GM19455 (cell line): ENCODE measurements at regions not wholly inside any gene's neighbourhood (a gene's known extent, or its start where the extent isn't known, plus 50 kb on each side); places are given as distances from the start of the nearest gene placed in this dataset.
"Not testable (repeated sequence)": the region's sequence is repeated elsewhere in the genome, so short reads cannot be mapped to it uniquely, and the experiment has no call there.

Experiments used
- ATAC-seq: cut with Tn5 transposase; IDR thresholded peaks from one replicate; pipeline ENCODE4 v1.9.1; 2021; ENCODE audit not compliant: unreplicated experiment

- no peak for ATAC-seq
Measured at GRCh38 chr12:93079271-93079670, 150.2 kb upstream of the EEA1 start.

- ATAC-seq, result no peak
Measured at GRCh38 chr12:93079976-93080375, 150.9 kb upstream of the EEA1 start.

- ATAC-seq, result no peak
Measured at GRCh38 chr12:93080452-93080851, 151.4 kb upstream of the EEA1 start.

- no peak for ATAC-seq
Measured at GRCh38 chr12:93080994-93081809, 152.1 kb upstream of the EEA1 start.

GRCh38 chr12:93081810-93082165 lies 152.7 kb upstream of the EEA1 start:
- ATAC-seq, result no peak

GRCh38 chr12:93085383-93086287 lies 156.5 kb upstream of the EEA1 start:
- ATAC-seq, result no peak

GRCh38 chr12:93086288-93086727 lies 157.2 kb upstream of the EEA1 start:
- no peak for ATAC-seq

GRCh38 chr12:93087840-93088610 lies 158.9 kb upstream of the EEA1 start:
- ATAC-seq, result no peak

- no peak for ATAC-seq
Measured at GRCh38 chr12:93089805-93090569, 160.9 kb upstream of the EEA1 start.

- no peak for ATAC-seq
Measured at GRCh38 chr12:93090731-93091172, 161.7 kb upstream of the EEA1 start.

- ATAC-seq, result no peak
Measured at GRCh38 chr12:93091886-93092648, 163.0 kb upstream of the EEA1 start.

GRCh38 chr12:93092649-93092945 lies 163.5 kb upstream of the EEA1 start:
- no peak for ATAC-seq

GRCh38 chr12:93093243-93093642 lies 164.1 kb upstream of the EEA1 start:
- no peak for ATAC-seq

GRCh38 chr12:93094222-93094621 lies 165.1 kb upstream of the EEA1 start:
- not testable (repeated sequence) for ATAC-seq

GRCh38 chr12:93094988-93095737 lies 166.1 kb upstream of the EEA1 start:
- peak; percentile 84 for ATAC-seq

- ATAC-seq, result no peak
Measured at GRCh38 chr12:93097417-93097816, 168.3 kb upstream of the EEA1 start.

- ATAC-seq, result no peak
Measured at GRCh38 chr12:93098077-93098476, 169.0 kb upstream of the EEA1 start.

- no peak for ATAC-seq
Measured at GRCh38 chr12:93099792-93100191, 170.7 kb upstream of the EEA1 start.

- no peak for ATAC-seq
Measured at GRCh38 chr12:93100610-93101009, 171.5 kb upstream of the EEA1 start.
